GM21360 (cell line): ENCODE measurements at regions not wholly inside any gene's neighbourhood (a gene's known extent, or its start where the extent isn't known, plus 50 kb on each side); places are given as distances from the start of the nearest gene placed in this dataset.

ENCODE experiments used
- ATAC-seq: cut with Tn5 transposase; IDR thresholded peaks from one replicate; pipeline ENCODE4 v1.9.1; 2021; ENCODE audit warnings: mild to moderate bottlenecking, moderate library complexity; ENCODE audit not compliant: unreplicated experiment

- no peak for ATAC-seq
Measured at GRCh38 chr4:165610679-165611437, 232.1 kb downstream of the CPE start.

- peak; percentile 97 for ATAC-seq
Measured at GRCh38 chr4:165612936-165613335, 234.1 kb downstream of the CPE start.

GRCh38 chr4:165613581-165613980 lies 234.8 kb downstream of the CPE start:
- ATAC-seq: no peak

DNA sequence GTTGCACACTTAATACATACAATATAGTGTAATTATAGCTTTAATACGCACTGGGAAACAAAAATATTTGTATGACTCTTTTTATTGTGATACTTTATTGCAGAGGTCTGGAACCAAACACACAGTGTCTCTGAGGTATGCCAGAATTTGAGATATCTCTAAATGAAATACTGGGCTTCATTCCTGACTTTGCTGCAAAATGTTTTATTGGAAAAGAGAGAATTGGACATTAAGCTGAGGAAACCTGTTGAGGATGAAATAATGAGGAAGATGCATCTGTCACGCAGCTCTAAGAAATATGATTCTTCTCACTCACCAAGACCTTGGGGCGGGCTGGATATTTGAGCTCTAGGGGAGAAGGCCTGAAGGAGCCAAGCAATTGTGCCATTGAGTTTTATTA lies 242.1 kb downstream of the CPE start:
- no peak for ATAC-seq

GRCh38 chr4:165621983-165622382 lies 243.2 kb downstream of the CPE start:
- no peak for ATAC-seq

DNA sequence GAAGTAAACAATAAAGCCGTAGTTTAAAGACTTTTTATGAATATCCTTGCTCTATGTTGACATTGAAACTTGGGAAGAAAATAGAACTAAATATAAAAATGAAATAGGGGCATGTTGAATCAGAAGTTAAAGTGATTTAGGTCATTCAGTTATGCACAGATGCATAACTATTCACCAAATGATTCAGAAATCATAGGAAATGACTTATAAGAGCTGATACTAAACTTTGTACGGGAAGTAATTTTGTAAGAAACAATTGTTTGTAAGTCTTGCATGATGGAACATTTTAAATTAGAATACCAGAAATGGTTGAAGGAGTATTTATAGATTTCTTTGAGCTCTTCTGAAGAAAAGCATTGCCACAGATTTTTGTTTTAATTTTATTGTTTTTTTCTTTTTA lies 246.5 kb downstream of the CPE start:
- no peak for ATAC-seq

DNA sequence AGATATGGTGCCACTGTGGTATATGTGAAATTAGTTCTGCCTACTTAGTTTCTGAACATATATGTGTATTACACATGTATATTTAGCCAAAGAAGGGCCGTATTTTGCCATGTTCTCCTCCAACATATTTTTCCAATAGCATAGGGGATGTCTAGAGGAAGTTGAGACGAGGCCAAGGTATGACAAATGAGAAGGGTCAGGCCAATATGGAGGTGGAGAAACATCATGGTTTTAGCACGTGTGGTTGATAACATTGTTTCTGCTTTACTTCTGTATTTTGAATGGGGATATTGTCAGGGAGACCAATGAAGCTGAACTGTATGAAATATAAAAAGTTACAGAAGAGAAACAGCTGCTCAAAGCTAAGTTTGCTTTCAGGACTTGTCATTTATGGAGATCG lies 246.7 kb upstream of the TLL1 start:
- no peak for ATAC-seq

DNA sequence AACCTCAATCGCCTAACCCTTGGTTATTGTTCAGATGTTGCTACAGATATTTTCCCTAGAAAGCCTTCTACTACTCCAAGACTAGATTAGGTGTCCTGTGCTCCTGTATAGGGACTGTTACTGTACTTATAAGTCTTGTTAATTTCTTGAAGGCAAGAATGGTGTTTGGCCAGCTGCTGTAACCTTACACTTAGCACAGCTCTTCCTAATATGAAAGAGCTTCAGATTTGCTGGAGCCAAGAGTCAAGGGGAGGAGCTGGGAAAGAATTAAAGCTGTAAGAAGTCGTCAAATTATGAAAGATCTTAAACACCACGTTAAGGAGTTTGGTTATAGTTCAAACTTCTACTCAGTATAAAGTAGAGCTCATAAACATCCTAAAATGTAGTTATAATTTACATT lies 245.9 kb upstream of the TLL1 start:
- no peak for ATAC-seq

DNA sequence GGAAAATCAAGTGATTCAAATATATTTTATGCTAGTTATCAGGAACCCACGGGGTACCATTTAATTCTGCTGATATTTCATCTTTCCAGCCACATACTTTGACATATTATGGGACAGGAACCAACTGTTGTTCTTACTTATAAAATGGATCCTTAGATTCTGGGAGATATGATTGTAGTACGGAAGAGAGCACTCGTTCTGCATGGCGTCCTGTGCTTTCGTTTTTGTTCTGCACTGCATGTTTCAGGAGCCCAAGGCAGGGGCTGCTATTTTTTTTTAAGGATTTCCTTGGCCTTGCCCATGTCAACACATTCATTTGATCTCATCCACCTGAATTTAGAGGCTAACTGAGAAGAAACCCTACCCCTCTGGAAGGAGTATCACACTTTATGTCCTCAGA lies 245.5 kb upstream of the TLL1 start:
- ATAC-seq: no peak

- ATAC-seq: no peak
Measured at GRCh38 chr4:165628572-165628971, 244.5 kb upstream of the TLL1 start.

DNA sequence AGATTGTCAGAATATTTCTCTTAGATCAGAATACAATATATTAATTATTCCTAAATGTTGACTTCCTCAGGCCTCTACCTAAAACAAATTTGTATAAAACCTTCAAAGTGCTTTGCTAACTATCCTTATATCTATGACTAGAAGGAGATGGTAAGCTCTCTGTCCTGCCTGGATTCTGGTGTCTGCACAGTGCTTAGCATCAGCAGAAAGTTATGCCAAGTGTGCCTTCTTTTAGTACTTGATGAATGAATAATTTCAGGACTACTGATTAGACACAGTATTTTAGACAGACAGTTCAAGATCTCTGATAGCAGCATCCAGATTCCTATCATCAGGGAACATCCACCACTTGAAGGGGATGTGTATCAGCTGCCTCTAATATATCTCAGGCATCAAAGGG lies 242.4 kb upstream of the TLL1 start:
- ATAC-seq: no peak

DNA sequence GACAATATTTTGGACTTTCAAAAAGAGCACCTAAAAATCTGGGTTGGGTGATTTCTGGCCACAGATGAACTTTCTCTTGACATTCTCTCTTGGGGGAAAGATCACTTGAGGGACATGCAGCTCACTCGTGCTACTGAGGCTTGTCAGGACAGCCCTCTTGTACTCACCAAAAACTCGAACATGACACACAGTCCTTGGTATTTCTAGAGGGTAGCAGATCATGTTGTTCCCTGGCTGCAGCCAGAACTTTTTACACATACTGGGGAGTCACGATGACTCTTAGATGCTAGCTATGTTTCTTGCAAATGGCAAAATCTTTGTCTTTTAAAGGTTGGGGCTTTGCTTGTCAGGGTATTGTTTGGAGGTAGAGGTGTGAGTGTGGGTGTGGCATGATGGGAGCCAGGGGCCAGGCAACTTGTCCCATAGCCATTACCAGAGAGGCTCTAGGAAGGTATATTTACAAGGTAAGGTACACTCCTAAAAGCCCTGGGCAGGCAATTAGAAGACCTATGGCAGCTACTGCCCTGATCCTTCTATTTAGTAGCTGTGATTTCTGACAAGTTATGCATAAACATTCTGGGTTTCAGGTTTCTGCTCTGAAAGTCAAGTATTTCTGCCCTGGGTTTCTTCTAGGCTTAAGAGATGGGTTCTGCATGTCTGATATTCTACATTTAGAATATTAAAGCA lies 241.7 kb upstream of the TLL1 start:
- no peak for ATAC-seq

DNA sequence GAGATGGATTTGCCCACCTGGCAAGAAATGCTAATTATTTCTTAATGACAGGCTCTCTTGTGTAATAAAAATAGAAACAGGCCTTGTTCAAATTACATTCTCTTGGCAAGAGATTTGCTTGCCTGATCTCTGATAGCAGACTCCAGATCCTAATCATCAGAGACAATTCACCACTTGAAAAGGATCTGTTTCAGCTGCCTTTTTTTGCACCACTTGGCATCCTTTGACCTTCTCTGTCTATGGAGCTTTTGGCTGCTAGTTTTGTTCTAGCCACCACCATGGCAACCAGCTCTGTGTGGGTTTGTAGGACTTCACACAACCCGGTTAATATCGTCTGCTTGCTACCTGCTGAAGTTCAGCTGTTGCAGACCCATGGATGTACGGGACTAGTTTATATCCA lies 241.1 kb upstream of the TLL1 start:
- ATAC-seq: no peak

DNA sequence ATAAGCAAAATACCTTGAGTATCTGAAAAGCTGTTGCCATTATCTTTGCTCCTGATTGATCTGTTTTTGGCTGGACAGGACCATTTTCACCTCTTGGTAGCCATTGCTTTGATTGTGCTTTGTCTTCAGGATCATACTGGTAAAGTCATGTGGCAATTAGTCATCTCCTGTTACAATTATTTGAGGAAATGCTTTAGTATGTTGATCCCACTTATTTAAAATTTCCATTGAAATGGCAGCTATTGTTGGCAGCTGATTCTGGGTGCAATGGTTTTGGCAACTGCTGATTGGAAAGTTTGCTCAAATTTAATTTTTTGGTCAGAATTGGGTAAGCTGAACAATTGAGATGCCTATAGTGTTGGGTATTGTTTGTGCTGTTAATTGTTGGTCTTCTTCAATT lies 238.3 kb upstream of the TLL1 start:
- no peak for ATAC-seq

- no peak for ATAC-seq
Measured at GRCh38 chr4:165635381-165635780, 237.7 kb upstream of the TLL1 start.

DNA sequence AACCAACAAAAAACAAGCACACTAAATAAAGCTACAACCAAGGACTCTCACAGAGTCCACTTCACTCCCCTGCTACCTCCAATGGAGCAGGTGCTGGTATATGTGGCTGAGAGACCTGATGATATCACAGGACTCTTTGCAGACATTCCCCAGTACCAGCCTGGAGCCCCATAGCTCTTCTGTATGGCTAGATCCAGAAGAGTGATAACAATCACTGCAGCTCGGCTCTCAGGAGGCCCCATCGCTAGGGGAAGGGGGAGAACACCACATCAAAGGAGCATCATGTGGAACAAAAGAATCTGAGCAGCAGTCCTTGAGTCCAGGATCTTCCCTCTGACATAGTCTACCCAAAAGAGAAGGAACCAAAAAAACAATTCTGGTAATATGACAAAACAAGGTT lies 237.1 kb upstream of the TLL1 start:
- no peak for ATAC-seq

- ATAC-seq: no peak
Measured at GRCh38 chr4:165651901-165652300, 221.1 kb upstream of the TLL1 start.

DNA sequence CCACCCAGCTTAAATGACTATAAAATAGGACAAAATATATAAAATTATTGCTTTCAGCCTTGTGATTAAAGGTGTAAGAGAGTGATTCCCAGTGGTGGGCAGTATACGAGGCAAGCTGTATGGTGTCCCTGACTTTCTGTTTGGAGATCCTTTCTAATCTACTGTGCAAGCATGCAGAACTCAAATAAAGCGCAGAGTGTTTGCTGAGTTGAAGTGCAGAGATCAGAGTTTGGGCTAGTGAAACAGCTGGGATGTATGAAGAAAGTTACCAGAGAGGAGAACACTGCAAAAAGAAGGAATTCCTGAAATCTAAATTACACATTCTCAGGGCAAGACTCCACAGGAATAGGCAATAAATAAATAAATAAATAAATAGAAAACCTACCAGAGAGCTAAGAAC lies 218.5 kb upstream of the TLL1 start:
- no peak for ATAC-seq

GRCh38 chr4:165656399-165656798 lies 216.6 kb upstream of the TLL1 start:
- ATAC-seq: no peak

- ATAC-seq: no peak
Measured at GRCh38 chr4:165656829-165657490, 216.1 kb upstream of the TLL1 start.

DNA sequence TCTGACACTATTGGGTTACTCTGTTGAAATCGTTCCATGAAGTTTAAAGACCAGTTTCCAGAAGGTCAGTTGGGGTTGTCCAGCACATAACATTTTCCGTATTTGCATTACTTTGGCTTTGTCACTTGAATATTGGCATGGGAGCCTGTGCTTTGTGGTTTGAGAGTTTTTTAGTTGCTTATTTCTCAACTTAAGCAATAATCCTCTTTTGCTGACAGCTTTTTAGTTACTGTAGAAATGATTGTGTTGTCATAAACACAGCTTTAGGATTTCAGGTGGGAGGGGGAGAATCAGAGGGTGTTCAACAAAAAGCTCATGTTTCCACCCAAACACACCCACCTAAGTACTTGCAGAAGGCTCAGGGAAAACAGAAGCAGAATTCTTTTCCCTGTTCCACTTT lies 210.7 kb upstream of the TLL1 start:
- no peak for ATAC-seq

DNA sequence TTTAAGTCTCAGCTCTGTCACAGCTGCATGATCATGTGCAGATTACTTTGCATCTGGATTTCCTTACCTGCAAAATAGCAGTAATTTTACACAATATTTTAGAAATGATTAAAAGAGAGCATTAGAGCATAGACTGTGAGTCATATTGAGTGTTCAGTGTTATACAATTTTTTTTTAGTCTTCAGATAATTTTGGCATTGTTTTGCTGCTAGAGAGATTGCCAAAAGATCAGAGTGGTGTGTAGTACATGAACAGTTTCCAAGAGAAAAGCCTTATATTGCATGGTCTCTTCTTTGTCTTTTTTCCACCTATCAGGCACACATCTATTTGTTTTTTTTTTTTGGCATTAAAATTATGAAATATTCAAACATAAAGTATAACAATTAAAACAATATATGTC lies 209.6 kb upstream of the TLL1 start:
- ATAC-seq: no peak
